IMR-90 (cell line): ENCODE measurements at regions not wholly inside any gene's neighbourhood (a gene's known extent, or its start where the extent isn't known, plus 50 kb on each side); places are given as distances from the start of the nearest gene placed in this dataset.

Experiments used
- ATAC-seq: fragments of 200-7000 bp; cut with Tn5 transposase; 2 replicates; pipeline ENCODE4 v1.9.1; 2020; ENCODE audit warnings: low read depth, mild to moderate bottlenecking, moderate library complexity
- BruUV-seq: library from RNA; stranded (reverse); fragments of 400-500 nt; replicated peaks from 2 replicates; lab custom pipeline; 2021; lab: Mats Ljungman, UMichigan
- CTCF ChIA-PET: fragments of 300-600 bp; formaldehyde crosslinking; extraction: SDS; loops from one replicate; lab custom pipeline; 2021; ENCODE audit warnings: antibody characterized with exemption; lab: Yijun Ruan, JAX
- POLR2A ChIA-PET: fragments of 300-600 bp; sonication (Branson Sonifier 250); formaldehyde crosslinking; loops from one replicate; lab custom pipeline; 2022; ENCODE audit warnings: antibody characterized with exemption; ENCODE audit not compliant: unreplicated experiment; lab: Charles Lee
- DNase-seq: peaks from one replicate; pipeline ENCODE4 v3.0.0; 2013
- H2AFZ ChIP-seq: replicated peaks from 2 replicates; pipeline ENCODE3; 2013; ENCODE audit warnings: low read length, mild to moderate bottlenecking; ENCODE audit not compliant: poor library complexity
- H2AK5ac ChIP-seq: 2 replicates; pipeline ENCODE4 v1.6.1; 2013; ENCODE audit warnings: low read depth, low read length, inconsistent platforms
- H2AK9ac ChIP-seq: replicated peaks from 2 replicates; pipeline ENCODE3; 2013; ENCODE audit warnings: mild to moderate bottlenecking, low read depth, low read length, moderate library complexity; ENCODE audit not compliant: poor library complexity
- H2BK120ac ChIP-seq: 2 replicates; pipeline ENCODE4 v1.6.1; 2013; ENCODE audit warnings: low read depth, low read length, inconsistent platforms
- H2BK15ac ChIP-seq: 3 replicates; pipeline ENCODE4 v1.6.1; 2013; ENCODE audit warnings: low read depth, low read length, inconsistent platforms
- H2BK20ac ChIP-seq: 2 replicates; pipeline ENCODE4 v1.6.1; 2013; ENCODE audit warnings: low read depth, mild to moderate bottlenecking, inconsistent platforms, low read length, moderate library complexity
- H2BK5ac ChIP-seq: 2 replicates; pipeline ENCODE4 v1.6.1; 2013; ENCODE audit warnings: mild to moderate bottlenecking, low read depth, low read length, inconsistent platforms; ENCODE audit not compliant: poor library complexity, severe bottlenecking
- H3K14ac ChIP-seq: replicated peaks from 2 replicates; pipeline ENCODE4 v1.6.1; 2013; ENCODE audit warnings: low read depth, low read length, inconsistent platforms
- H3K18ac ChIP-seq: 2 replicates; pipeline ENCODE4 v1.6.1; 2013; ENCODE audit warnings: low read depth, low read length, control low read depth
- H3K23ac ChIP-seq: 2 replicates; pipeline ENCODE4 v1.6.1; 2013; ENCODE audit warnings: low read depth, low read length, inconsistent platforms
- H3K27ac ChIP-seq: 2 replicates; pipeline ENCODE4 v1.5.1; 2013; ENCODE audit warnings: mild to moderate bottlenecking, control low read depth, low read length; ENCODE audit not compliant: insufficient read depth
- H3K27me3 ChIP-seq: 2 replicates; pipeline ENCODE4 v1.6.1; 2013; ENCODE audit warnings: low read length; ENCODE audit not compliant: control insufficient read depth, insufficient read depth
- H3K36me3 ChIP-seq: 2 replicates; pipeline ENCODE4 v1.6.1; 2013; ENCODE audit warnings: low read length, mixed read lengths; ENCODE audit not compliant: control insufficient read depth, insufficient read depth
- H3K4ac ChIP-seq: 2 replicates; pipeline ENCODE4 v1.6.1; 2013; ENCODE audit warnings: low read depth, low read length, inconsistent platforms
- H3K4me1 ChIP-seq: 2 replicates; pipeline ENCODE4 v1.6.1; 2013; ENCODE audit warnings: low read length, mixed read lengths; ENCODE audit not compliant: control insufficient read depth, insufficient read depth
- H3K4me2 ChIP-seq: 2 replicates; pipeline ENCODE4 v1.6.1; 2013; ENCODE audit warnings: low read depth, mild to moderate bottlenecking, control low read depth, low read length, moderate library complexity
- H3K4me3 ChIP-seq: 2 replicates; pipeline ENCODE4 v1.5.1; 2013; ENCODE audit warnings: low read depth, mild to moderate bottlenecking, control low read depth, low read length, moderate library complexity; ENCODE audit not compliant: insufficient read depth
- H3K56ac ChIP-seq: 2 replicates; pipeline ENCODE4 v1.6.1; 2013; ENCODE audit warnings: low read length, inconsistent platforms; ENCODE audit not compliant: insufficient read depth; ENCODE audit errors: extremely low read depth
- H3K79me1 ChIP-seq, 2 experiments: 2 replicates each; pipeline ENCODE4 v1.6.1; 2013; ENCODE audit warnings: low read length in 2 of 2, inconsistent platforms in 1 of 2, low read depth in 1 of 2
- H3K9ac ChIP-seq: 2 replicates; pipeline ENCODE4 v1.6.1; 2013; ENCODE audit warnings: low read depth, low read length, control low read depth
- H3K9me1 ChIP-seq: 2 replicates; pipeline ENCODE4 v1.6.1; 2013; ENCODE audit warnings: low read length, inconsistent platforms; ENCODE audit not compliant: insufficient read depth
- H3K9me3 ChIP-seq: 2 replicates; pipeline ENCODE4 v1.6.1; 2013; ENCODE audit warnings: low read length; ENCODE audit not compliant: control insufficient read depth, insufficient read depth
- H4K20me1 ChIP-seq: 2 replicates; pipeline ENCODE4 v1.6.1; 2013; ENCODE audit warnings: low read length, inconsistent platforms; ENCODE audit not compliant: insufficient read depth
- H4K5ac ChIP-seq: 2 replicates; pipeline ENCODE4 v1.6.1; 2013; ENCODE audit warnings: mild to moderate bottlenecking, low read depth, low read length, control low read depth
- H4K8ac ChIP-seq, 2 experiments: 2 replicates each; pipeline ENCODE4 v1.6.1; 2013; ENCODE audit warnings: low read depth in 2 of 2, low read length in 2 of 2, control low read depth in 1 of 2, inconsistent platforms in 1 of 2
- H4K91ac ChIP-seq: 2 replicates; pipeline ENCODE4 v1.6.1; 2013; ENCODE audit warnings: low read depth, low read length, inconsistent platforms; ENCODE audit not compliant: insufficient read depth
- BHLHE40 ChIP-seq: fragments of 150-350 bp; IDR thresholded peaks from 2 replicates; pipeline ENCODE4 v1.6.1; 2016; ENCODE audit warnings: mild to moderate bottlenecking, low read depth, low read length
- CHD1 ChIP-seq: IDR thresholded peaks from 2 replicates; pipeline ENCODE4 v1.6.1; 2012; ENCODE audit warnings: low read depth, low read length, improper control_type of control experiment
- CTCF ChIP-seq: conservative IDR thresholded peaks from 2 replicates; pipeline ENCODE4 v1.5.1; 2012; ENCODE audit warnings: mild to moderate bottlenecking, low read depth, low read length, improper control_type of control experiment
- FOS ChIP-seq: fragments of 150-350 bp; IDR thresholded peaks from 2 replicates; pipeline ENCODE4 v1.6.1; 2016; ENCODE audit warnings: low read depth, low read length
- MAFK ChIP-seq: IDR thresholded peaks from 2 replicates; pipeline ENCODE4 v1.6.1; 2012; ENCODE audit warnings: low read depth, low read length, improper control_type of control experiment
- NFE2L2 ChIP-seq: fragments of 150-350 bp; IDR thresholded peaks from 2 replicates; pipeline ENCODE4 v1.6.1; 2016; ENCODE audit warnings: low read depth, mild to moderate bottlenecking, low read length
- RAD21 ChIP-seq: IDR thresholded peaks from 2 replicates; pipeline ENCODE4 v1.6.1; 2012; ENCODE audit warnings: low read length, improper control_type of control experiment
- SMC3 ChIP-seq: fragments of 150-350 bp; IDR thresholded peaks from 2 replicates; pipeline ENCODE4 v1.6.1; 2016; ENCODE audit warnings: low read depth, mild to moderate bottlenecking, antibody characterized with exemption, low read length, moderate library complexity
- USF2 ChIP-seq: fragments of 150-350 bp; IDR thresholded peaks from 2 replicates; pipeline ENCODE4 v1.6.1; 2017; ENCODE audit warnings: mild to moderate bottlenecking, antibody characterized with exemption, low read length, low read depth
- WGBS, 2 experiments: methylation state at CpG; one replicate each; pipeline versions ENCODE4 v1.1.5 to v1.1.7; 2013; ENCODE audit warnings: missing lambda C conversion rate in 2 of 2; ENCODE audit not compliant: insufficient read length in 1 of 2; ENCODE audit errors: extremely low coverage in 2 of 2; 5-methylcytosine and 5-hydroxymethylcytosine counted together
- dilution Hi-C: fragments of 300-500 bp; cut with HindIII; formaldehyde crosslinking; loops from one replicate; pipeline ENCODE4 v1.14.3; 2018; ENCODE audit warnings: low sequenced_read_pairs; ENCODE audit not compliant: unreplicated experiment
- in situ Hi-C: fragments of 300-500 bp; cut with MboI; formaldehyde crosslinking; loops from 3 replicates; pipeline ENCODE4 v1.14.3; 2019; ENCODE audit warnings: low sequenced_read_pairs, inconsistent platforms, mixed read lengths
- intact Hi-C: fragments of 100-400 bp; cut with micrococcal nuclease; formaldehyde crosslinking; loops from 2 replicates; pipeline ENCODE4 v1.10.0; 2022

GRCh38 chr13:28564030-28564429 is 69.1 kb upstream of the FLT1 start:
- TF ChIP-seq SMC3 (no peak), FOS (no peak), NFE2L2 (no peak), MAFK (no peak), CTCF (no peak), BHLHE40 (no peak), USF2 (no peak), CHD1 (no peak), RAD21 (no peak)
- H3K9me1 ChIP-seq: 0 out of 2 replicates have a peak, but pooled peaks cover 5% of the 10 kb centered on the region
- no peaks in the 10 kb centered on the region for H3K27me3 ChIP-seq
- in situ Hi-C loops: no loop called here
- 0 out of 2 replicates have a peak overlapping the region, but pooled peaks have one; percentile 14 for H4K91ac ChIP-seq
- no peak overlapping the region for H3K23ac ChIP-seq
- H4K8ac ChIP-seq: no peak overlapping the region
- POLR2A ChIA-PET: no interaction called here
- no peaks in the 10 kb centered on the region for H3K79me1 ChIP-seq
- ATAC-seq (no peak), DNase-seq (no peak)
- H3K9me3 ChIP-seq: no peaks in the 10 kb centered on the region
- H3K4me2 ChIP-seq: no peak overlapping the region
- H3K18ac ChIP-seq: no peak overlapping the region
- H2BK120ac ChIP-seq: peak overlapping the region; percentile 40; the same call in 1 of the 2 replicates
- H2BK20ac ChIP-seq: no peak overlapping the region
- no peak overlapping the region for H4K5ac ChIP-seq
- H3K27ac ChIP-seq: no peak overlapping the region
- CTCF ChIA-PET: no interaction called here
- no peak overlapping the region for H2AFZ ChIP-seq
- H3K4me1 ChIP-seq: peaks cover 12% of the 10 kb centered on the region
- peak overlapping the region; percentile 37; the same call in 1 of the 2 replicates for H3K4ac ChIP-seq
- intact Hi-C loops: no loop called here
- no peak overlapping the region for H2BK5ac ChIP-seq
- WGBS, 2 experiments: 98% methylated on average over 5 of the region's 10 CpGs; no CpG with 5 or more reads in 1 of the 2 experiments
- BruUV-seq: no TSS peak
- H2AK5ac ChIP-seq: peak overlapping the region; percentile 28
- no peaks in the 10 kb centered on the region for H3K36me3 ChIP-seq
- H3K14ac ChIP-seq: no peak overlapping the region
- no peak overlapping the region for H3K56ac ChIP-seq
- H4K20me1 ChIP-seq: no peaks in the 10 kb centered on the region
- no peak overlapping the region for H3K9ac ChIP-seq
- 0 out of 3 replicates have a peak overlapping the region, but pooled peaks have one; percentile 41 for H2BK15ac ChIP-seq
- H3K4me3 ChIP-seq: no peak overlapping the region
- no peak overlapping the region for H2AK9ac ChIP-seq
- dilution Hi-C loops: no loop called here
